ENCODE measurements at regions not wholly inside any gene's neighbourhood (a gene's known extent, or its start where the extent isn't known, plus 50 kb on each side); places are given as distances from the start of the nearest gene placed in this dataset.
"Not testable (repeated sequence)": the region's sequence is repeated elsewhere in the genome, so short reads cannot be mapped to it uniquely, and the experiment has no call there.

DNA sequence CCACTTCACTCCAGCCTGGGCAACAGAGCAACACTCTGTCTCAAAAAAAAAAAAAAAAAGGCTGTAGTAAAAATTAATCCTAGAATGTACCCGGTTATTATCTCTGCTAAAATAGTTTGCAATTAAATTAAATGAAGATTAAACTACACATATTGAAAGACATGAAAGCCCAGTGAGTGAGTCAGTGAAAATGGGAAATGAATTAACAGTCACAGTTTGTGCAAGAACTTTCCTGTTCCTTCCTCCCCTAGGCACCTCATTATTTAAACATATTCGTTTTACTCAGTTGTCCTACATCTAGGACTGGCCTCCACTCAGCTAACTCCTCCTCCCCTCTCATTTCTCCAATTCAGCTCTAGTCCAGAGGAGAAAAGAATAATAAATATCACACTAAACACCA, 94.9 kb upstream of the ADORA2B start:
- H2AFZ ChIP-seq (ENCODE audit: low read length); H3K9me3 ChIP-seq (replicated peaks in 1 of 2; ENCODE audit: control insufficient read depth in 2 of 2, insufficient read depth in 1 of 2, low read depth in 1 of 2, low read length in 2 of 2); H3K79me1 ChIP-seq (ENCODE audit: low read depth, low read length); DNase-seq (ENCODE audit: low spot score); H3K36me3 ChIP-seq (replicated peaks in 1 of 2; ENCODE audit: control insufficient read depth in 2 of 2, insufficient read depth in 2 of 2, low read length in 2 of 2); H3K4me3 ChIP-seq (ENCODE audit: low read length in 2 of 2); H3K18ac ChIP-seq (ENCODE audit: low read length); H3K4me1 ChIP-seq (ENCODE audit: control insufficient read depth in 2 of 2, insufficient read depth in 1 of 2, low read depth in 1 of 2, low read length in 2 of 2); H3K27ac ChIP-seq (replicated peaks; ENCODE audit: low read length); H2BK12ac ChIP-seq (ENCODE audit: low read length); H4K91ac ChIP-seq (ENCODE audit: low read depth, low read length, poor library complexity); H3K9ac ChIP-seq (ENCODE audit: low read depth, low read length, poor library complexity); H3K14ac ChIP-seq (ENCODE audit: low read length); H3K23ac ChIP-seq (ENCODE audit: low read depth, low read length, poor library complexity); H2AK5ac ChIP-seq (ENCODE audit: low read depth, low read length); H2BK5ac ChIP-seq (ENCODE audit: low read length); H2BK15ac ChIP-seq (ENCODE audit: low read length); H3K4ac ChIP-seq (ENCODE audit: low read length); H4K8ac ChIP-seq (ENCODE audit: low read depth, low read length); H3K4me2 ChIP-seq (ENCODE audit: insufficient read depth, low read length, poor library complexity, severe bottlenecking); H3K27me3 ChIP-seq (ENCODE audit: control insufficient read depth in 3 of 3, insufficient read depth in 3 of 3, low read depth in 1 of 3, low read length in 3 of 3); H2BK120ac ChIP-seq (ENCODE audit: low read depth, low read length): not testable (repeated sequence)
- no CpG with 5 or more reads among the region's 2 CpGs for WGBS, 2 donors (ENCODE audit: extremely low coverage in 2 of 2, insufficient read length in 2 of 2, insufficient replicate concordance in 1 of 2)

DNA sequence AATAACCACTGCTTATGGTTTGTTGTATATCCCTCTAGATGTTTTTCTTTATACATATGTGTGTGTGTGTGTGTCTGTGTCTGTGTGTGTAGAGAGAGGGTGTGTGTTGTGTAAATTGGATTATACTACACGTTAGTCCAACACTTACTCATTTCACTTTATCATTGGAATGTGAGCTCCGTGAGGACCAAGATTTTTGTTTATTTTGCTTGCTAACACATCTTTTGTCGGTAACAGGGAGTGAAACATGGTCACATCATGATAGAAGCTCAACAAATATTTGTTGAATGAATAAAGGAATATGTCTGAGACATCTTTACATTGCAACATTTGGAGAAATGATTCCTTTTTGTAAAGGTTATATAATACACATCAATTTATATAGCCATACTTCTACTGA, 94.2 kb upstream of the ADORA2B start:
- H2BK5ac ChIP-seq (ENCODE audit: low read length); H3K27ac ChIP-seq (replicated peaks; ENCODE audit: low read length); DNase-seq (ENCODE audit: low spot score); H3K18ac ChIP-seq (ENCODE audit: low read length); H3K14ac ChIP-seq (ENCODE audit: low read length); H3K4me1 ChIP-seq (ENCODE audit: control insufficient read depth in 2 of 2, insufficient read depth in 1 of 2, low read depth in 1 of 2, low read length in 2 of 2); H3K23ac ChIP-seq (ENCODE audit: low read depth, low read length, poor library complexity); H2BK12ac ChIP-seq (ENCODE audit: low read length); H3K4me3 ChIP-seq (ENCODE audit: low read length in 2 of 2); H2BK15ac ChIP-seq (ENCODE audit: low read length); H3K4ac ChIP-seq (ENCODE audit: low read length); H2BK120ac ChIP-seq (ENCODE audit: low read depth, low read length); H3K79me1 ChIP-seq (ENCODE audit: low read depth, low read length); H3K36me3 ChIP-seq (replicated peaks in 1 of 2; ENCODE audit: control insufficient read depth in 2 of 2, insufficient read depth in 2 of 2, low read length in 2 of 2); H2AK5ac ChIP-seq (ENCODE audit: low read depth, low read length); H4K91ac ChIP-seq (ENCODE audit: low read depth, low read length, poor library complexity); H3K9me3 ChIP-seq (replicated peaks in 1 of 2; ENCODE audit: control insufficient read depth in 2 of 2, insufficient read depth in 1 of 2, low read depth in 1 of 2, low read length in 2 of 2); H3K4me2 ChIP-seq (ENCODE audit: insufficient read depth, low read length, poor library complexity, severe bottlenecking); H4K8ac ChIP-seq (ENCODE audit: low read depth, low read length); H2AFZ ChIP-seq (ENCODE audit: low read length); H3K9ac ChIP-seq (ENCODE audit: low read depth, low read length, poor library complexity); H3K27me3 ChIP-seq (ENCODE audit: control insufficient read depth in 3 of 3, insufficient read depth in 3 of 3, low read depth in 1 of 3, low read length in 3 of 3): not testable (repeated sequence)
- no CpG with 5 or more reads among the region's 3 CpGs for WGBS, 2 donors (ENCODE audit: extremely low coverage in 2 of 2, insufficient read length in 2 of 2, insufficient replicate concordance in 1 of 2)

DNA sequence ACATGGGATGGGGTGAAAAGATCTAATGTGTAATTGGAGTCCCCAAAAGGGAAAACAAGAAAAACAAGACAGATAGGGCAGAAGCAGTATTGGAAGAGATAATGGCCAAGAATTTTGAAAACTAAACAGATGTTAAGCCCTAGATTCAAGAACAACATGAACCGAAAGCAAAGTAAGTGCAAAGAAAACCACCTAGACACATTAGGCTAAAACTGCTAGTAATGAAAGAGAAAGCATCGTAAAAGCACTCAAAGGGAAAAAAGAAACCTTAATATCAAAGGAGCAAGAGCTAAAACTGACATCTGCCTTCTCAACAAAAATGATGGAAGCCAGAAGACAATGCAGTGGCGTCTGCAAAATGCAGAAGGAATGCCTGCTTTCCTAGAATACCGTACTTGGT, 92.1 kb upstream of the ADORA2B start:
- H3K27me3 ChIP-seq (ENCODE audit: control insufficient read depth in 3 of 3, insufficient read depth in 3 of 3, low read depth in 1 of 3, low read length in 3 of 3); H2AK5ac ChIP-seq (ENCODE audit: low read depth, low read length); DNase-seq (ENCODE audit: low spot score); H3K18ac ChIP-seq (ENCODE audit: low read length); H3K9me3 ChIP-seq (replicated peaks in 1 of 2; ENCODE audit: control insufficient read depth in 2 of 2, insufficient read depth in 1 of 2, low read depth in 1 of 2, low read length in 2 of 2); H2BK5ac ChIP-seq (ENCODE audit: low read length); H3K79me1 ChIP-seq (ENCODE audit: low read depth, low read length); H3K36me3 ChIP-seq (replicated peaks in 1 of 2; ENCODE audit: control insufficient read depth in 2 of 2, insufficient read depth in 2 of 2, low read length in 2 of 2); H2BK120ac ChIP-seq (ENCODE audit: low read depth, low read length); H2AFZ ChIP-seq (ENCODE audit: low read length); H3K4me3 ChIP-seq (ENCODE audit: low read length in 2 of 2); H4K8ac ChIP-seq (ENCODE audit: low read depth, low read length); H3K14ac ChIP-seq (ENCODE audit: low read length); H3K9ac ChIP-seq (ENCODE audit: low read depth, low read length, poor library complexity); H4K91ac ChIP-seq (ENCODE audit: low read depth, low read length, poor library complexity); H3K27ac ChIP-seq (replicated peaks; ENCODE audit: low read length); H3K4me1 ChIP-seq (ENCODE audit: control insufficient read depth in 2 of 2, insufficient read depth in 1 of 2, low read depth in 1 of 2, low read length in 2 of 2); H3K4ac ChIP-seq (ENCODE audit: low read length); H2BK15ac ChIP-seq (ENCODE audit: low read length); H3K4me2 ChIP-seq (ENCODE audit: insufficient read depth, low read length, poor library complexity, severe bottlenecking); H3K23ac ChIP-seq (ENCODE audit: low read depth, low read length, poor library complexity); H2BK12ac ChIP-seq (ENCODE audit: low read length): not testable (repeated sequence)
- WGBS, 2 donors (ENCODE audit: extremely low coverage in 2 of 2, insufficient read length in 2 of 2, insufficient replicate concordance in 1 of 2), result no CpG with 5 or more reads among the region's 4 CpGs

DNA sequence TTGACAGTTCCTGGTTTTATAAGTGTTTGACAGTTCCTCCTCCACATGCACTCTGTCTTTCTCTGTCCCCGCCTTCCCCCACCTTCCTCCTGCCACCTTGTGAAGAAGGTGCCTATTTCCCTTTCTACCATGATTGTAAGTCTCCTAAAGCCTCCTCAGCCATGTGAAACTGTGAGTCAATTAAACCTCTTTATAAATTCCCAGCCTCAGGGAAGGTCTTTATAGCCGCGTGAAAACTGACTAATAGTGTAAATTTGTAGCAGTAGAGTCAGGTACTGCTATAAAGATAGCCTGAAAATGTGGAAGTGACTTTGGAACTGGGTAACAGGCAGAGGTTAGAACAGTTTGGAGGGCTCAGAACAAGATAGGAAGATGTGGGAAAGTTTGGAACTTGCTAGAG, 88.7 kb upstream of the ADORA2B start:
- not testable (repeated sequence) for H2BK12ac ChIP-seq (ENCODE audit: low read length); H2BK120ac ChIP-seq (ENCODE audit: low read depth, low read length); H2BK5ac ChIP-seq (ENCODE audit: low read length); H2AFZ ChIP-seq (ENCODE audit: low read length); H3K79me1 ChIP-seq (ENCODE audit: low read depth, low read length); H3K9ac ChIP-seq (ENCODE audit: low read depth, low read length, poor library complexity); H4K91ac ChIP-seq (ENCODE audit: low read depth, low read length, poor library complexity); DNase-seq (ENCODE audit: low spot score); H3K18ac ChIP-seq (ENCODE audit: low read length); H3K4me1 ChIP-seq (ENCODE audit: control insufficient read depth in 2 of 2, insufficient read depth in 1 of 2, low read depth in 1 of 2, low read length in 2 of 2); H2AK5ac ChIP-seq (ENCODE audit: low read depth, low read length); H3K23ac ChIP-seq (ENCODE audit: low read depth, low read length, poor library complexity); H2BK15ac ChIP-seq (ENCODE audit: low read length); H3K27me3 ChIP-seq (ENCODE audit: control insufficient read depth in 3 of 3, insufficient read depth in 3 of 3, low read depth in 1 of 3, low read length in 3 of 3); H3K36me3 ChIP-seq (replicated peaks in 1 of 2; ENCODE audit: control insufficient read depth in 2 of 2, insufficient read depth in 2 of 2, low read length in 2 of 2); H3K4ac ChIP-seq (ENCODE audit: low read length); H4K8ac ChIP-seq (ENCODE audit: low read depth, low read length); H3K4me2 ChIP-seq (ENCODE audit: insufficient read depth, low read length, poor library complexity, severe bottlenecking); H3K14ac ChIP-seq (ENCODE audit: low read length); H3K9me3 ChIP-seq (replicated peaks in 1 of 2; ENCODE audit: control insufficient read depth in 2 of 2, insufficient read depth in 1 of 2, low read depth in 1 of 2, low read length in 2 of 2); H3K27ac ChIP-seq (replicated peaks; ENCODE audit: low read length); H3K4me3 ChIP-seq (ENCODE audit: low read length in 2 of 2)
- WGBS, 2 donors (ENCODE audit: extremely low coverage in 2 of 2, insufficient read length in 2 of 2, insufficient replicate concordance in 1 of 2), result no CpG with 5 or more reads among the region's 3 CpGs

Data from neuronal stem cell (in vitro differentiated cells).